Psoas muscle (tissue), 7 donors: ENCODE measurements at regions not wholly inside any gene's neighbourhood (a gene's known extent, or its start where the extent isn't known, plus 50 kb on each side); places are given as distances from the start of the nearest gene placed in this dataset.

Source experiments
- ATAC-seq, 4 donors: fragments of 200-7000 bp; cut with Tn5 transposase; one replicate each; pipeline ENCODE4 v1.9.1; 2020; ENCODE audit warnings: moderate library complexity in 3 of 4, mild to moderate bottlenecking in 2 of 4
- DNase-seq, 2 donors: peaks; one replicate each; pipeline ENCODE4 v3.0.0-alpha.2; 2020
- H3K27ac ChIP-seq: fragments of 200-600 bp; one replicate; pipeline ENCODE4 v1.8.0; 2022
- H3K27me3 ChIP-seq, 3 donors: fragments of 200-600 bp in 1 of 3; one replicate each; pipeline versions ENCODE4 v1.6.1 to v1.8.0; 2013 to 2022; ENCODE audit warnings: low read length in 2 of 3, mild to moderate bottlenecking in 2 of 3, moderate library complexity in 1 of 3; ENCODE audit not compliant: insufficient read depth in 3 of 3
- H3K36me3 ChIP-seq, 2 donors: fragments of 200-600 bp in 1 of 2; one replicate each; pipeline versions ENCODE4 v1.6.1 to v1.8.0; 2013 to 2022; ENCODE audit warnings: low read depth in 1 of 2, mild to moderate bottlenecking in 1 of 2, moderate library complexity in 1 of 2; ENCODE audit not compliant: insufficient read depth in 1 of 2
- H3K4me1 ChIP-seq: fragments of 200-600 bp; one replicate; pipeline ENCODE4 v1.8.0; 2022
- H3K4me3 ChIP-seq: fragments of 200-600 bp; one replicate; pipeline ENCODE4 v1.8.0; 2022; ENCODE audit warnings: mild to moderate bottlenecking
- H3K9me3 ChIP-seq: fragments of 200-600 bp; one replicate; pipeline ENCODE4 v1.8.0; 2022
- WGBS, 3 donors: extraction: QIAGEN DNeasy Blood & Tissue Kit; methylation state at CpG; one replicate each; pipeline versions ENCODE4 v1.1.6 to v1.1.7; 2013; 5-methylcytosine and 5-hydroxymethylcytosine counted together
- intact Hi-C, 2 donors: fragments of 100-400 bp; cut with DNase I; formaldehyde crosslinking; loops; one replicate each; pipeline versions ENCODE4 v1.11.0 to v1.14.2; 2022
- TF ChIP-seq, protein P1 (sequence below): fragments of 200-600 bp; IDR thresholded peaks from one replicate; pipeline ENCODE4 v1.8.0; 2022; ENCODE audit warnings: antibody characterized with exemption
- donor health status: healthy with polysubstance abuse.
- donor health status: DM: no; HTN: no; CAD: no; lungs with moderate emphysema.
- donor health status: Bipolar disorder and iron deficiency.
- donor health status: healthy.
- donor health status: DM: yes; HTN: yes; CAD: no.
- donor health status: DM: no; HTN: no; CAD: no.
- donor health status: DM: yes; HTN: yes; CAD: no.

- ATAC-seq = no peak
- Histone ChIP-seq H3K27ac (no peak overlapping the region), H3K4me3 (no peak overlapping the region), H3K4me1 (no peaks in the 10 kb centered on the region), H3K36me3 (no peaks in the 10 kb centered on the region), H3K9me3 (no peaks in the 10 kb centered on the region), H3K27me3 (no peaks in the 10 kb centered on the region)
- intact Hi-C loops = no loop called here
- 63 to 66% (median 65%) methylated on average over 3 of the region's 3 CpGs for WGBS, 3 donors
- TF ChIP-seq, protein P1, sequence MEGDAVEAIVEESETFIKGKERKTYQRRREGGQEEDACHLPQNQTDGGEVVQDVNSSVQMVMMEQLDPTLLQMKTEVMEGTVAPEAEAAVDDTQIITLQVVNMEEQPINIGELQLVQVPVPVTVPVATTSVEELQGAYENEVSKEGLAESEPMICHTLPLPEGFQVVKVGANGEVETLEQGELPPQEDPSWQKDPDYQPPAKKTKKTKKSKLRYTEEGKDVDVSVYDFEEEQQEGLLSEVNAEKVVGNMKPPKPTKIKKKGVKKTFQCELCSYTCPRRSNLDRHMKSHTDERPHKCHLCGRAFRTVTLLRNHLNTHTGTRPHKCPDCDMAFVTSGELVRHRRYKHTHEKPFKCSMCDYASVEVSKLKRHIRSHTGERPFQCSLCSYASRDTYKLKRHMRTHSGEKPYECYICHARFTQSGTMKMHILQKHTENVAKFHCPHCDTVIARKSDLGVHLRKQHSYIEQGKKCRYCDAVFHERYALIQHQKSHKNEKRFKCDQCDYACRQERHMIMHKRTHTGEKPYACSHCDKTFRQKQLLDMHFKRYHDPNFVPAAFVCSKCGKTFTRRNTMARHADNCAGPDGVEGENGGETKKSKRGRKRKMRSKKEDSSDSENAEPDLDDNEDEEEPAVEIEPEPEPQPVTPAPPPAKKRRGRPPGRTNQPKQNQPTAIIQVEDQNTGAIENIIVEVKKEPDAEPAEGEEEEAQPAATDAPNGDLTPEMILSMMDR = no peak
- DNase-seq = no peak
Measured at GRCh38 chr18:39854291-39854690, 2100.7 kb upstream of the PIK3C3 start.

- Histone ChIP-seq H3K4me3 (no peak overlapping the region), H3K27me3 (peaks cover 0 to 5% (median 3%) of the 10 kb centered on the region in 3 donors), H3K27ac (no peak overlapping the region), H3K9me3 (no peaks in the 10 kb centered on the region), H3K4me1 (no peaks in the 10 kb centered on the region), H3K36me3 (no peaks in the 10 kb centered on the region)
- TF ChIP-seq, protein P1 = no peak
- 15 to 31% (median 22%) methylated on average over 5 of the region's 5 CpGs for WGBS, 3 donors
- no peak for ATAC-seq
- intact Hi-C loops = no loop called here
- no peak for DNase-seq
Measured at GRCh38 chr18:39846265-39846664, 2108.8 kb upstream of the PIK3C3 start.

DNA sequence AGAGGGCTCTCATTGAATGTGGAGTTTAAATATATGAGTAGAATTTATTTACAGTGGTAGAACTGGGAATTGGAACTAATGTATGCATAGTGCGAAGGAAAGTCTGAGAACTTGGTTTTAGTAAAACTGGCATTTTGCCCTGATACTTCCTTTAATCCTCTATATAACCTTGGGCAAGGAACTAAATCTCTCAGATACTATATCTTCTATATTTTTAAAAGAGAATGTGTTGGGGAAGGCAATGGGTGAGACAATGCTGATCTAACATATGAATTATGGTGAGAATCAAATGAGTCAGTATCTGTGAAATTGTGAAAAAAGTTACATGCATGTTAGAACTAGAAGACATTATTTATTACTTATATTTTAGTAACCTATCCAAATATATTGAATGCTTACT is 2109.4 kb upstream of the PIK3C3 start:
- DNase-seq = no peak
- H3K9me3 ChIP-seq = no peaks in the 10 kb centered on the region
- no peaks in the 10 kb centered on the region for H3K4me1 ChIP-seq
- TF ChIP-seq, protein P1 = no peak
- H3K36me3 ChIP-seq = no peaks in the 10 kb centered on the region
- H3K27me3 ChIP-seq = peaks cover under 1 to 7% (median 4%) of the 10 kb centered on the region in 3 donors
- 73 to 85% (median 82%) methylated on average over 1 of the region's 1 CpG for WGBS, 3 donors
- H3K4me3 ChIP-seq = no peak overlapping the region
- ATAC-seq = no peak
- intact Hi-C loops = no loop called here
- H3K27ac ChIP-seq = no peak overlapping the region

- no peak overlapping the region for H3K27ac ChIP-seq
- ATAC-seq (no peak), DNase-seq (no peak)
- intact Hi-C loops = no loop called here
- TF ChIP-seq, protein P1 = no peak
- H3K36me3 ChIP-seq = no peaks in the 10 kb centered on the region
- no peaks in the 10 kb centered on the region for H3K4me1 ChIP-seq
- no peak overlapping the region for H3K4me3 ChIP-seq
- no peaks in the 10 kb centered on the region for H3K9me3 ChIP-seq
- 76 to 84% (median 78%) methylated on average over 2 of the region's 2 CpGs for WGBS, 3 donors
- peaks cover 2 to 7% (median 4%) of the 10 kb centered on the region in 3 donors for H3K27me3 ChIP-seq
Measured at GRCh38 chr18:39845106-39845505, 2109.9 kb upstream of the PIK3C3 start.

DNA sequence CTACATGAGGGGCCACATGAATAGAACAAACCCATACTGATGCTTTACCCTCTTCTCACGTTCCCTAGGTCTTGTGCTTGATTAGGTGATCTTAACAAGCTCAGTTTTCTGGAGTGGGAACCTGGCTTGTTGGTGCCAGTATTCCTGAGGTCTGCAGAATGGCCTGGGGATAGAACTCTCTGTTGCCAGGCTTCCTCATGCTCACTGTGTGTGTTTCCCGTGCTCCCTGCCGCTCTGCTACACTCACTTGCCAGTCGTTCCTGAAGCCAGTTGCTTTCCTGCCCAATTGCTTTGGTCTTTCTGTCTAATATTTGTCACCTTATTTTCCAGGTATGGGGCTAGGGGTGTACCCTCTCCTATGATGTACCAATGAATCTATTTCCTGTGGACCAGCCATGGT is 2111.5 kb upstream of the PIK3C3 start:
- intact Hi-C loops = no loop called here
- H3K27me3 ChIP-seq = peaks cover 2 to 7% (median 4%) of the 10 kb centered on the region in 3 donors
- H3K27ac ChIP-seq = no peak overlapping the region
- H3K36me3 ChIP-seq = no peaks in the 10 kb centered on the region
- WGBS, 3 donors = 76 to 80% (median 77%) methylated on average over 4 of the region's 4 CpGs
- ATAC-seq (no peak), DNase-seq (no peak)
- no peak overlapping the region for H3K4me3 ChIP-seq
- TF ChIP-seq, protein P1 = no peak
- no peaks in the 10 kb centered on the region for H3K4me1 ChIP-seq
- H3K9me3 ChIP-seq = no peaks in the 10 kb centered on the region
